GM19238 (cell line): ENCODE measurements at regions not wholly inside any gene's neighbourhood (a gene's known extent, or its start where the extent isn't known, plus 50 kb on each side); places are given as distances from the start of the nearest gene placed in this dataset.
"Not testable (repeated sequence)": the region's sequence is repeated elsewhere in the genome, so short reads cannot be mapped to it uniquely, and the experiment has no call there.

Experiments used
- DNase-seq: peaks from one replicate; pipeline ENCODE4 v3.0.0; 2011; ENCODE audit warnings: low spot score; ENCODE audit not compliant: insufficient read length

GRCh38 chr7:34463830-34464229 lies 194.2 kb upstream of the NPSR1 start:
- no peak for DNase-seq

GRCh38 chr7:34471844-34472243 lies 186.2 kb upstream of the NPSR1 start:
- DNase-seq, result no peak

GRCh38 chr7:34486371-34486770 lies 171.6 kb upstream of the NPSR1 start:
- no peak for DNase-seq

- DNase-seq, result no peak
Observed at GRCh38 chr7:34487391-34488115, 170.5 kb upstream of the NPSR1 start.

GRCh38 chr7:34488766-34489165 lies 169.3 kb upstream of the NPSR1 start:
- no peak for DNase-seq

GRCh38 chr7:34491899-34492298 lies 166.1 kb upstream of the NPSR1 start:
- no peak for DNase-seq

- DNase-seq, result no peak
Observed at GRCh38 chr7:34493752-34494151, 164.3 kb upstream of the NPSR1 start.

GRCh38 chr7:34497153-34497777 lies 160.8 kb upstream of the NPSR1 start:
- DNase-seq, result no peak

- DNase-seq, result no peak
Observed at GRCh38 chr7:34501156-34501555, 156.9 kb upstream of the NPSR1 start.

- DNase-seq, result no peak
Observed at GRCh38 chr7:34507191-34507590, 150.8 kb upstream of the NPSR1 start.

GRCh38 chr7:34523226-34523918 lies 134.6 kb upstream of the NPSR1 start:
- no peak for DNase-seq

GRCh38 chr7:34530259-34530658 lies 127.8 kb upstream of the NPSR1 start:
- DNase-seq, result no peak

GRCh38 chr7:34539003-34539402 lies 119.0 kb upstream of the NPSR1 start:
- DNase-seq, result no peak

GRCh38 chr7:34544621-34545020 lies 113.4 kb upstream of the NPSR1 start:
- no peak for DNase-seq

- no peak for DNase-seq
Observed at GRCh38 chr7:34550996-34551395, 107.0 kb upstream of the NPSR1 start.

- DNase-seq, result no peak
Observed at GRCh38 chr7:34552502-34552901, 105.5 kb upstream of the NPSR1 start.

GRCh38 chr7:34558022-34558421 lies 100.0 kb upstream of the NPSR1 start:
- DNase-seq, result no peak

GRCh38 chr7:34564091-34564490 lies 93.9 kb upstream of the NPSR1 start:
- no peak for DNase-seq

GRCh38 chr7:34567906-34568305 lies 90.1 kb upstream of the NPSR1 start:
- no peak for DNase-seq

GRCh38 chr7:34569975-34570699 lies 87.9 kb upstream of the NPSR1 start:
- no peak for DNase-seq

GRCh38 chr7:34575006-34575405 lies 83.0 kb upstream of the NPSR1 start:
- DNase-seq, result no peak

GRCh38 chr7:34577934-34578333 lies 80.1 kb upstream of the NPSR1 start:
- DNase-seq, result not testable (repeated sequence)
